ENCODE measurements at regions not wholly inside any gene's neighbourhood (a gene's known extent, or its start where the extent isn't known, plus 50 kb on each side); places are given as distances from the start of the nearest gene placed in this dataset.

- TF ChIP-seq CTCF (IDR thresholded peaks at IDR 0.05; ENCODE audit: insufficient read depth, low read length, poor library complexity, severe bottlenecking) (no peak), EZH2phosphoT487 (conservative IDR thresholded peaks at IDR 0.05; ENCODE audit: low read length) (no peak)
These were observed 480.3 kb downstream of the LIG4 start for GRCh38 chr13:107734891-107735625.

DNA sequence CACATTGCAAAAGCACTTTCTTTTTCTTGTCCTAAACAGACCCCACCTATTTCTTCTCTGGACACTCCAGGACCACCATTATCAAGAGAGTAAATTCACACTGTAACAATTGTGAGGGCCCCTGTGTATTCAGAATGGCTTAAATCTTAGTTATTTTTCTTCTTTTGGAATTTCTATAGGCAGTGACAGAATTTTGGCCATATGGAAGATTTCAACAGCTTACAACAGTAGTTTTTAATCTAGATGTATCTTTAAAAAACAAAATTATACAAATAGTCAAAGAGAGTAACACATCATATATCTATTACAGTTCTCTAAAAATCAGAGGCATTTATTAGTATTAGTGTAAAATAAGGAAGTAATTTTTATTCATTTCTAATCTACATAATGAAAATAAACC, 482.1 kb downstream of the LIG4 start:
- no peaks in the 10 kb centered on the region for H3K36me3 ChIP-seq (ENCODE audit: low read length)
- H4K20me1 ChIP-seq (ENCODE audit: low read depth, low read length), result no peaks in the 10 kb centered on the region
- H2AFZ ChIP-seq (ENCODE audit: low read depth, low read length, severe bottlenecking), result no peak overlapping the region
- no peak overlapping the region for H3K4me3 ChIP-seq (ENCODE audit: insufficient read depth, low read length, poor library complexity, severe bottlenecking)
- no peak for TF ChIP-seq EZH2phosphoT487 (conservative IDR thresholded peaks at IDR 0.05; ENCODE audit: low read length)
- TF ChIP-seq CTCF (IDR thresholded peaks at IDR 0.05; ENCODE audit: insufficient read depth, low read length, poor library complexity, severe bottlenecking), result no peak
- H3K4me2 ChIP-seq (ENCODE audit: low read depth, low read length, poor library complexity, severe bottlenecking), result no peak overlapping the region
- no peak overlapping the region for H3K9ac ChIP-seq (ENCODE audit: low read length)
- no peaks in the 10 kb centered on the region for H3F3A ChIP-seq (ENCODE audit: insufficient read depth)
- H3K9me3 ChIP-seq (ENCODE audit: insufficient read depth, low read length), result no peaks in the 10 kb centered on the region
- no peaks in the 10 kb centered on the region for H3K9me2 ChIP-seq (replicated peaks; ENCODE audit: insufficient read depth, low read length)
- no peak overlapping the region for H3K27ac ChIP-seq (ENCODE audit: low read depth, low read length)
- H3K79me2 ChIP-seq (ENCODE audit: insufficient read depth, low read length), result no peaks in the 10 kb centered on the region
- H3K27me3 ChIP-seq (ENCODE audit: low read length), result no peaks in the 10 kb centered on the region

More at GRCh38 chr13:107734891-107735625, 480.3 kb downstream of the LIG4 start:
- H3K4me2 ChIP-seq (ENCODE audit: low read depth, low read length, poor library complexity, severe bottlenecking), result no peak overlapping the region
- H3K9ac ChIP-seq (ENCODE audit: low read length), result no peak overlapping the region
- no peaks in the 10 kb centered on the region for H3K79me2 ChIP-seq (ENCODE audit: insufficient read depth, low read length)
- H3K9me2 ChIP-seq (replicated peaks; ENCODE audit: insufficient read depth, low read length), result no peaks in the 10 kb centered on the region
- no peak overlapping the region for H3K27ac ChIP-seq (ENCODE audit: low read depth, low read length)
- H2AFZ ChIP-seq (ENCODE audit: low read depth, low read length, severe bottlenecking), result no peak overlapping the region
- H3K27me3 ChIP-seq (ENCODE audit: low read length), result no peaks in the 10 kb centered on the region
- H3K9me3 ChIP-seq (ENCODE audit: insufficient read depth, low read length), result no peaks in the 10 kb centered on the region
- no peaks in the 10 kb centered on the region for H3F3A ChIP-seq (ENCODE audit: insufficient read depth)
- no peaks in the 10 kb centered on the region for H3K36me3 ChIP-seq (ENCODE audit: low read length)
- H3K4me3 ChIP-seq (ENCODE audit: insufficient read depth, low read length, poor library complexity, severe bottlenecking), result no peak overlapping the region
- H4K20me1 ChIP-seq (ENCODE audit: low read depth, low read length), result no peaks in the 10 kb centered on the region

GRCh38 chr13:107730813-107731212, 484.5 kb downstream of the LIG4 start:
- Histone ChIP-seq H3K27me3 (ENCODE audit: low read length) (no peaks in the 10 kb centered on the region), H3K4me3 (ENCODE audit: insufficient read depth, low read length, poor library complexity, severe bottlenecking) (no peak overlapping the region), H3K9ac (ENCODE audit: low read length) (no peak overlapping the region), H3K36me3 (ENCODE audit: low read length) (no peaks in the 10 kb centered on the region), H4K20me1 (ENCODE audit: low read depth, low read length) (no peaks in the 10 kb centered on the region), H3K79me2 (ENCODE audit: insufficient read depth, low read length) (no peaks in the 10 kb centered on the region), H3K4me2 (ENCODE audit: low read depth, low read length, poor library complexity, severe bottlenecking) (no peak overlapping the region), H3K27ac (ENCODE audit: low read depth, low read length) (no peak overlapping the region), H3K9me3 (ENCODE audit: insufficient read depth, low read length) (no peaks in the 10 kb centered on the region), H2AFZ (ENCODE audit: low read depth, low read length, severe bottlenecking) (no peak overlapping the region), H3K9me2 (replicated peaks; ENCODE audit: insufficient read depth, low read length) (no peaks in the 10 kb centered on the region), H3F3A (ENCODE audit: insufficient read depth) (no peaks in the 10 kb centered on the region)
- TF ChIP-seq CTCF (IDR thresholded peaks at IDR 0.05; ENCODE audit: insufficient read depth, low read length, poor library complexity, severe bottlenecking) (no peak), EZH2phosphoT487 (conservative IDR thresholded peaks at IDR 0.05; ENCODE audit: low read length) (no peak)

Measured in SU-DHL-6 (cell line).